GM12878 (cell line): ENCODE measurements at regions not wholly inside any gene's neighbourhood (a gene's known extent, or its start where the extent isn't known, plus 50 kb on each side); places are given as distances from the start of the nearest gene placed in this dataset.
"Not testable (repeated sequence)": the region's sequence is repeated elsewhere in the genome, so short reads cannot be mapped to it uniquely, and the experiment has no call there.

ENCODE experiments used
- ATAC-seq: fragments of 200-7000 bp; cut with Tn5 transposase; 3 replicates; pipeline ENCODE4 v1.9.1; 2020; ENCODE audit warnings: mild to moderate bottlenecking, moderate library complexity
- BruUV-seq: library from RNA; stranded (reverse); fragments of 400-500 nt; replicated peaks from 2 replicates; lab custom pipeline; 2021; lab: Mats Ljungman, UMichigan
- CTCF ChIA-PET: fragments of 300-600 bp; sonication (Branson Sonifier 250); formaldehyde crosslinking; extraction: SDS; loops from one replicate; lab custom pipeline; 2021; ENCODE audit warnings: inconsistent platforms; lab: Yijun Ruan, JAX
- POLR2A ChIA-PET: fragments of 350-600 bp; formaldehyde crosslinking; extraction: SDS; loops from one replicate; lab custom pipeline; 2021; ENCODE audit warnings: inconsistent platforms; lab: Charles Lee
- RAD21 ChIA-PET: fragments of 300-600 bp; sonication (Branson Sonifier 250); formaldehyde crosslinking; loops from one replicate; lab custom pipeline; 2023; ENCODE audit warnings: antibody characterized with exemption; ENCODE audit not compliant: unreplicated experiment; lab: Charles Lee
- SMC1A ChIA-PET: fragments of 300-600 bp; sonication (Branson Sonifier 250); formaldehyde crosslinking; loops from one replicate; lab custom pipeline; 2023; ENCODE audit not compliant: unreplicated experiment, uncharacterized antibody; lab: Charles Lee
- DNase-seq: peaks from one replicate; pipeline ENCODE4 v3.0.0-alpha.2; 2011; ENCODE audit warnings: low read depth, low spot score
- FAIRE-seq: peaks from 3 replicates; lab custom pipeline; 2011; peaks lifted over from hg19 to GRCh38; lab: Jason Lieb, UNC
- H2AFZ ChIP-seq: 2 replicates; pipeline ENCODE4 v1.6.0; 2011; ENCODE audit warnings: low read depth, low read length, control low read depth; ENCODE audit not compliant: control insufficient read depth
- H3K27ac ChIP-seq: 2 replicates; pipeline ENCODE4 v1.5.1; 2011; ENCODE audit warnings: control low read depth; ENCODE audit not compliant: control insufficient read depth, insufficient read depth
- H3K27me3 ChIP-seq, 2 experiments: replicated peaks in 1 of 2; 2 replicates each; pipeline versions ENCODE4 v1.6.0 to v1.6.1; 2011; ENCODE audit warnings: low read length in 1 of 2; ENCODE audit not compliant: control insufficient read depth in 2 of 2, insufficient read depth in 2 of 2
- H3K36me3 ChIP-seq, 2 experiments: 2 replicates each; pipeline ENCODE4 v1.5.1; 2011; ENCODE audit warnings: low read length in 1 of 2; ENCODE audit not compliant: control insufficient read depth in 2 of 2, insufficient read depth in 2 of 2
- H3K4me1 ChIP-seq: 2 replicates; pipeline ENCODE4 v1.6.1; 2011; ENCODE audit warnings: mild to moderate bottlenecking, low read length, moderate library complexity, mixed read lengths; ENCODE audit not compliant: control insufficient read depth, insufficient read depth
- H3K4me2 ChIP-seq: 2 replicates; pipeline ENCODE4 v1.6.0; 2011; ENCODE audit warnings: control low read depth; ENCODE audit not compliant: control insufficient read depth, insufficient read depth
- H3K4me3 ChIP-seq: fragments of 200-600 bp; sonication (generic); 2 replicates; pipeline ENCODE4 v1.5.1; 2016
- H3K79me2 ChIP-seq: 2 replicates; pipeline ENCODE4 v1.6.0; 2011; ENCODE audit warnings: low read length; ENCODE audit not compliant: control insufficient read depth, insufficient read depth
- H3K9ac ChIP-seq: 2 replicates; pipeline ENCODE4 v1.8.0; 2011; ENCODE audit warnings: low read length, control low read depth, mixed read lengths; ENCODE audit not compliant: control insufficient read depth, insufficient read depth
- H3K9me3 ChIP-seq: replicated peaks from 3 replicates; pipeline ENCODE4 v1.5.1; 2011; ENCODE audit warnings: mild to moderate bottlenecking, low read length; ENCODE audit not compliant: control insufficient read depth, insufficient read depth
- H4K20me1 ChIP-seq: 2 replicates; pipeline ENCODE4 v1.6.0; 2011; ENCODE audit not compliant: control insufficient read depth, insufficient read depth
- ASH2L ChIP-seq: fragments of 300-600, 200-600 bp; sonication (generic); IDR thresholded peaks from 2 replicates; pipeline ENCODE4 v1.6.1; 2017; ENCODE audit warnings: low read depth, mild to moderate bottlenecking, borderline replicate concordance
- WGBS: methylation state at CpG from one replicate; pipeline ENCODE4 v1.1.6; 2016; ENCODE audit warnings: low lambda C conversion rate; ENCODE audit not compliant: insufficient replicate concordance, insufficient coverage; ENCODE audit errors: missing lambda C conversion rate; 5-methylcytosine and 5-hydroxymethylcytosine counted together
- in situ Hi-C: fragments of 300-500 bp; cut with MboI; formaldehyde crosslinking; loops from 9 replicates; pipeline ENCODE4 v1.14.3; 2018; ENCODE audit warnings: mixed read lengths
- intact Hi-C: fragments of 100-400 bp; cut with micrococcal nuclease; formaldehyde crosslinking; loops from one replicate; pipeline ENCODE4 v1.14.2; 2022; ENCODE audit not compliant: unreplicated experiment

DNA sequence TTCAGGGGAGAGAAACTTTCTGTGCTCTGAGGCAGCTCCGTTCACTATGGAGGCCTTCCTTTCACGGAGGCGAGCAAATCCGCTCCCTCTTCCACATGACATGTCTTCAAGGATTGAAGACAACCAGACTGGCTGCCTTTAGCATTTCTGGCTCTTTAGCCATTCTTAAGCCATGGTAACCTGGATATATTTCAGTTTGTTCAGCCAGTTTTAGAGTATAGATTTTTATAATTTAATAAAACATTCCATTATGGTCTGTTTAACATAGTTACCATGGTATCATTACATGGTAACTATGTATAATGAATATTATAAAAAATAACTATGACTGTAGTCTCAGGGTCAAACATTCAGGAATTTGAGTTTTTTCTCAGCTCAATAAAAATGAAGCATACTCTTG lies 54.2 kb upstream of the NFIA start:
- ATAC-seq, result no peak
- no TSS peak for BruUV-seq
- Histone ChIP-seq H3K79me2 (no peaks in the 10 kb centered on the region), H3K36me3 (no peaks in the 10 kb centered on the region), H3K4me2 (no peak overlapping the region), H2AFZ (no peak overlapping the region), H3K9ac (no peak overlapping the region), H3K27ac (no peak overlapping the region), H3K4me1 (no peaks in the 10 kb centered on the region), H3K9me3 (no peaks in the 10 kb centered on the region), H3K27me3 (no peaks in the 10 kb centered on the region), H4K20me1 (no peaks in the 10 kb centered on the region), H3K4me3 (no peak overlapping the region)
- no peak for TF ChIP-seq ASH2L
- 55% methylated on average over 4 of the region's 4 CpGs for WGBS
- no peak for FAIRE-seq
- POLR2A ChIA-PET, result no interaction called here
- DNase-seq, result no peak
- in situ Hi-C loops (no loop called here), intact Hi-C loops (no loop called here)
- CTCF ChIA-PET, result interaction anchor here (0.5 to 1.6 kb wide), 2 partner anchors 15 to 72 kb away, joined by 3 read pairs; no protein-coding TSS in a partner anchor
- SMC1A ChIA-PET, result no interaction called here
- RAD21 ChIA-PET, result no interaction called here

DNA sequence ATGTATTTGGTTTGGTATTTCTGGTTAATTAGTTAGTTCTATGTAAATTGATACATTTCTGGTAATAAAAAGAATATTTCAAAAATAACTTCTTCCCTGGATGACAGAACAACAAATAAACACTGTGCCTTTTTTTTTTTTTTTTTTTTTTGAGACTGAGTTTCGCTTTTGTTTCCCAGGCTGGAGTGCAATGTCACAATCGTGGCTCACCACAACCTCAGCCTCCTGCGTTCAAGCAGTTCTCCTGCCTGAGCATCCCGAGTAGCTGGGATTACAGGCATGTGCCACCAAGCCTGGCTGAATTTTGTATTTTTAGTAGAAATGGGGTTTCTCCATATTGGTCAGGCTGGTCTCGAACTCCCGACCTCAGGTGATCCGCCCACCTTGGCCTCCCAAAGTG lies 64.3 kb upstream of the NFIA start:
- FAIRE-seq, intact Hi-C loops, ATAC-seq: not testable (repeated sequence)

More for the DNA sequence above, 64.3 kb upstream of the NFIA start:
- H3K79me2 ChIP-seq, H3K36me3 ChIP-seq, CTCF ChIA-PET, POLR2A ChIA-PET, H3K9ac ChIP-seq, SMC1A ChIA-PET, RAD21 ChIA-PET, BruUV-seq, H3K4me1 ChIP-seq, H3K9me3 ChIP-seq, H2AFZ ChIP-seq, H3K27ac ChIP-seq, H3K27me3 ChIP-seq, H4K20me1 ChIP-seq, in situ Hi-C loops, H3K4me2 ChIP-seq, H3K4me3 ChIP-seq, DNase-seq: not testable (repeated sequence)
- 41% methylated on average over 7 of the region's 7 CpGs for WGBS
